GM21723 (cell line): ENCODE measurements at regions not wholly inside any gene's neighbourhood (a gene's known extent, or its start where the extent isn't known, plus 50 kb on each side); places are given as distances from the start of the nearest gene placed in this dataset.

Source experiments
- ATAC-seq: cut with Tn5 transposase; IDR thresholded peaks from one replicate; pipeline ENCODE4 v1.9.1; 2021; ENCODE audit warnings: mild to moderate bottlenecking, moderate library complexity; ENCODE audit not compliant: unreplicated experiment

- no peak for ATAC-seq
Observed at GRCh38 chr10:2982146-2982545, 85.2 kb upstream of the PFKP start.

GRCh38 chr10:2981361-2981801 lies 86.0 kb upstream of the PFKP start:
- no peak for ATAC-seq

- peak; percentile 41 for ATAC-seq
Observed at GRCh38 chr10:2980791-2981360, 86.5 kb upstream of the PFKP start.

GRCh38 chr10:2980116-2980515 lies 87.2 kb upstream of the PFKP start:
- no peak for ATAC-seq

- ATAC-seq, result no peak
Observed at GRCh38 chr10:2979306-2979705, 88.0 kb upstream of the PFKP start.

- ATAC-seq, result no peak
Observed at GRCh38 chr10:2978574-2979273, 88.6 kb upstream of the PFKP start.

- peak; percentile 74 for ATAC-seq
Observed at GRCh38 chr10:2978111-2978510, 89.2 kb upstream of the PFKP start.

GRCh38 chr10:2974503-2975207 lies 92.7 kb upstream of the PFKP start:
- no peak for ATAC-seq

- ATAC-seq, result no peak
Observed at GRCh38 chr10:2974083-2974482, 93.3 kb upstream of the PFKP start.

- ATAC-seq, result no peak
Observed at GRCh38 chr10:2972810-2973209, 94.5 kb upstream of the PFKP start.

GRCh38 chr10:2972216-2972615 lies 95.1 kb upstream of the PFKP start:
- ATAC-seq, result no peak

GRCh38 chr10:2970190-2970823 lies 97.0 kb upstream of the PFKP start:
- ATAC-seq, result no peak

GRCh38 chr10:2968401-2969058 lies 98.8 kb upstream of the PFKP start:
- no peak for ATAC-seq

- no peak for ATAC-seq
Observed at GRCh38 chr10:2966134-2966533, 101.2 kb upstream of the PFKP start.

- ATAC-seq, result no peak
Observed at GRCh38 chr10:2964632-2965296, 102.6 kb upstream of the PFKP start.

- ATAC-seq, result no peak
Observed at GRCh38 chr10:2963889-2964631, 103.3 kb upstream of the PFKP start.

GRCh38 chr10:2962194-2962593 lies 105.2 kb upstream of the PFKP start:
- no peak for ATAC-seq

- ATAC-seq, result no peak
Observed at GRCh38 chr10:2958659-2959058, 108.7 kb upstream of the PFKP start.

- ATAC-seq, result no peak
Observed at GRCh38 chr10:2957785-2958184, 109.6 kb upstream of the PFKP start.

- ATAC-seq, result no peak
Observed at GRCh38 chr10:2955064-2955463, 112.3 kb upstream of the PFKP start.
